Bone marrow (tissue), 2 donors: ENCODE measurements at regions not wholly inside any gene's neighbourhood (a gene's known extent, or its start where the extent isn't known, plus 50 kb on each side); places are given as distances from the start of the nearest gene placed in this dataset.
"Not testable (repeated sequence)": the region's sequence is repeated elsewhere in the genome, so short reads cannot be mapped to it uniquely, and the experiment has no call there.

Experiments used
- DNase-seq, 2 donors: peaks; one replicate each; lab custom pipeline; 2025; lab: John Stamatoyannopoulos, UW

DNA sequence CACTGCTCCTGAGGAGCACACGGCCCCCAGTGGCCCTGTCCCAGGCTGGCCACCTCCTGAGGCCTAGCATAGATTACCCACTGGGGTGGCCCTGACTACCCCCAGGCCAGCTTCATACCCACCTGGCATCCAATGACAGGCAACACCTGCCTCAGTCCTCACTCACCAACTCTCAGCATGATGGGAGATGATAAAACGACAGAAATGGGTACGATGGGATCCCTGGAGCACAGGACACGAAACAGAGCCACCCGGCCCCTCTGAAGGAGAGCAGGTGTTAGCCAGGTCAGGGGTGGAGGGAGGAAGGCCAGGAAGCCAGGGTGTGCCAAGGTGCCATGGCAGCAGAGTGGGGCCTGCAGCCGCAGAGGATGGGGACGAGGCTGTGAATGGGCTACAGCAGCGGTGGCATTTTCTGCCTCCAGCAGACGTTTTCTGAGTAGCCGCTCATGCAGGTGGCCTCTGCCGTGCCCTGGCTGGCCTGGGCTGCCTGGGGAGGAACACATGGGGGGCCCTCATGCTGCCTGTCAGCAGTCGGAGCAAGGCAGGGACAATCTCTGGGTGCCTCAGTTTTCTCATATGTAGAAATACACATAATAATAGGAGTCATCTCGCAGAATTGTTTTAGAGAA lies 50.2 kb upstream of the FGF3 start:
- no peak for DNase-seq

DNA sequence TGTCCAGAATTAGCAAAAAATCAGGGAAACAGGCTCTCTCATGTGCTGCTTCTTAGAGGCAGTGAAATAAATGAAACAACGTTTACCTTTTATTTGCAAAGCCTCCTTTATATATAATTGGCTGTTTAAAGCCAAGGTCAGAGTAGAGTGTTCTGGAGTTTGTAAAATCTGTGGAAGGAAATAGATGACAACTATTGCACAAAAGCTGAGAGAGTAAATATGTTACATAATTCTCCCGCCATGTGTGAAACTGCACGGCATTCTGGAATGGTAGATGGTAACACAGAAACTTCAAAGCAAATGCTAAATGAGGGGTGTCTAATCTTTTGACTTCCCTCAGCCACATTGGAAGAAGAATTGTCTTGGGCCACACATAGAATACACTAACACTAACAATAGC lies 51.5 kb upstream of the FGF3 start:
- DNase-seq: no peak

DNA sequence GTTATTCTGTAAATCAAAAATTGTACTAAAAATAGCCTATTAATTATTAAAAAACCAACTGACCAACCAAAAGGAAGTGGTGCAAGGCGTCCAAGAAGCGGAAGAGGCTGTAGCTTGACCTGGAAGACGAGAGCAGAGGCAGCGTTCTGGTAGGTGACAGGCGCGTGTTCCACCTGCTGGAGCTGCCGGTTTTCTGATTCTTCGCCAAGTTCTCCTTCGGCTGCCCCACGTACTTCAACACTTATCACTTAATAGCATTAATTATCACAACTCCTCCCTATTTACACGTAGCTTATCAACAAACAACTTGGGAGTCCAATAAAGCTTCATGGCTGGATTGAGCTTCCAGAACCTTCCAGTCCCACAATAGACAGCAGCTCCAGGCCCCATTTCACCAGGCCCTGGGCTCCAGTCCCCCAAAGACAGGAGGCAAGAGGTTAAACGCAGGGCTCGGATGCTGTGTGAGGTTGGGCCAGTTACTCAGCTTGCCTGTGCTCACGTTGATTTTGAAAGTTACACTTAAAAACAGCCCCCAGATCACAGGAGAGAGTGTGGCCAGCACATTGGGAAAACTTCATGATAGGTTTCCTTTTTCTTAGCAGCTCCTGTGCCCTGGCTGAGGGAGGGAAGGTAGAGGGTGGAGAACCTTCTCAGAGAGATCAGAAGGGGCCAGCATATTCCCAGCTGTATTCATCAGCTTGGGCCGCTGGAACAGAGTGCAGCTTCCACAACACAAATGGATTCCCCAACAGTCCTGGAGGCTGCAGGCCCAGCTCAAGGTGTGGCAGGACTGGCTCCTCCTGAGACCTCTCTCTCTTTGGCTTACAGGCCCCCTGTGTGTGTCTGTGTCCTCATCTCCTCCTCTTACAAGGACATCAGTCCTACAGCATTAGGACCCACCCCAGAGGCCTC lies 54.2 kb upstream of the FGF3 start:
- no peak for DNase-seq

DNA sequence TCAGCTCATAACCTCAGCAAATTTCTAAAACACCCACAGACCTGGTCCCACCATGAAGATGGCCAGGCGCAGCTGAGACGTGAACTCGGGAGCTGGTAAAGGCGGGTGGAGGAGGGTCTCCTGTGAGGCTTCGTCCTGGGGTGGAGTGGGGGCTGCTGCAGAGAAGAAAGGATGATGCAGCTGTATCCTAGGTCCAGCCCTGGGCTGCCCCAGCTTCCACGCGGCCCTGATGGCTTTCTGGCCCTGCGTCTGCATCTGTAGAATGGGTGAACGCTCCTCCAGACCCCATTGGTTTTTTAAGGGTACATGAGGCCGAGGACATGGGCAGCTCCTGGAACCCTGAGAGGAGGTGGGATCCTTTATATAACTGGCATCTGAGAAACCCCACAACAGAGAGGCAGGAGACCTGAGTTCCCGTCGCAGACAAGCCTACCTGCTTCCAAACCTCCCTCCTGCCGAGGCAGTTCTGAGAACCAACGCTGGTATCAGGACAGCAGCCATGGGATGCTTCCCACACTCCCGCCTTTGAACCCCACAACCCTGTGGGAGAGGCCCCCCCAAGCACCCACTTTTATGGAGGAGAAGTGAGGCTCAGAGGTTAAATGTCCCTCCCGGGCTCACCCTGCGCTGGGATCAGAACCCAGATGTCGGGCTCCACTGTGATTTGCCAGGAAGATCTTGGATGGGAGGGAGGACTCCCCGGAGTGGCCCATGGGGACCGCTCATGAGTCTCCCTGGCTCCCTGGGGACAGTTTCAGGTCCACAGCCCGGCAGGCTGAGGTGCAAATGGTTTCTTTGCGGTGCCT lies 55.2 kb upstream of the FGF3 start:
- no peak for DNase-seq

DNA sequence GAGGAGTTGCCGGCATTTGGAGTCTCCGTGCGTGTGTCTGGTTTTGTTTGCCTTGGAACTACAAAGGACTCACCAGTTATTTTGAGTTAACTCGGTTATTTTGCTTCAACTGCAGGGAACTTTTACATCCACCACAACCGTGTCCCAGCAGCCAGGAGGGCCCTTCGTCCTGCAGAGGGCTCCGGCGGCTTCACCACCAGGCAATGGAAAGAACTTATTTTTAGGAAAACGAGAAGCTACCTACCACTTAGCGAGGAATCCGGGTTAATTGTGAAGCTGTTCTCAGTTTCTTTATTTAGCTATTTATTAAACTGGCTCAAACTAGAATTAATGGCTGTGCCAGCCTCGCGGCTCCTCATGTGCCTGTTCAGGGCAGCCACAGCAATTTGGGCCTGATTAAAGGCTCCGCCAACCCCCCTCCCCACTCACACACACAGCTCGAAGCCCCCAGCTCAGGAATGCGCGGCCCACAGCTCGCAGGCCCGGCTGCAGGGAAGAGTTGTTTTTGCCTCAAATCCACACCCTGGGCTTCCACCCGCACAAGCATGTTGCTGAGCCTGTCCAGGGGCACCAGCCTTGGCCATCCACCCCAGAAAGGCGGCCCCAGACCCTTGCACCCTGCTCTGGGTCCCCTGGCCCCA lies 55.9 kb upstream of the FGF3 start:
- no peak for DNase-seq

DNA sequence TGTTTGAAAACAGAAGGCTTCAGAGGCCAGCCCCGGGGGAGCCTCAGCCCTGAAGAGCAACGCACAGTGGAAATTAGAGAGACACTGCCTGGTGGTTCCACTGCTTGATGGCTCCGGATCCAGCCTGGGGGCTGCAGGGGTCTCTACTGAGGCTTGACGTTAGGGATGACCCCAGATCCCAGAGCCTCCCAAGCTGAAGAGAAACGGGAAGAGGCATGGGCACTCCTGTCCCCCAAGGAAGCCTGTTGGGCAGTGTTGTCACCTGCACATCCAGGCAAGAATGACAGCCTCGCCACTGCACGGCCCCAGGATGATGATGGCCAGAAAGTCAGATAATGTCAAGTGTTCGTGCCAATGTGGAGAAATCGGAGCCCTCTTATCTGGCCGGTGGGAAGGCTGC lies 56.8 kb upstream of the FGF3 start:
- DNase-seq: no peak

DNA sequence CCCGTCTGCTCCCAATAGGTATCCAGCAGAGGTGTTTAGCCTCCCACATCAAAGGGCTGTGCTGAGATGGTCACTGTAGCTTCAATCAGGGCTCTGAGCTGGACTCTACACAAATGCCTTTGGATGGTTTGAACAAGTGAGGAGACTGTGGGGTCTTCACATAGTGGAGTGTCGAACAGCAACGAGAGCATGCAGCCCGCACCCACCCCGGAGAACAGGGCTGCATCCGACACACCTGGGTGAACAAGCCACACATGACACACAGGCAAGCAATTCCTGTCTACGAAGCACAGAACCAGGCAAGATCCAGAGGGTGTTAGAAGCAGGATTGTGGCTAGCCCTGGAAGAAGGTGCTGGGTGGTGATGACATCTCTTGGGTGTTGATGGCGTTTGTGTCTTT lies 58.0 kb upstream of the FGF3 start:
- DNase-seq: no peak

DNA sequence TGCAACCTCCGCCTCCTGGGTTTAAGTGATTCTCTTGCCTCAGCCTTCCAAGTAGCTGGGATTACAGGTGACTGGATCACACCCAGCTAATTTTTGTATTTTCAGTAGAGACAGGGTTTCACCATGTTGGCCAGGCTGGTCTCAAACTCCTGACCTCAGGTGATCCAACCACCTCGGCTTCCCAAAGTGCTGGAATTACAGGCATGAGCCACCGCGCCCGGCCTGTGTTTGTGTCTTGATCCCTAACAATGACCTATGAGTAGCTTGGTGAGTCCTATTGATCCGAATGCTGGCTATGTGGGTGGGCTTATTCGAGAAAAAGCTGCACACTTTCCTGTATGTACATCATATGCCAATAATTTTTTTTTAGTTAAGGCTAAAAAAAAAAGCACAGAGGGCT lies 58.5 kb upstream of the FGF3 start:
- DNase-seq: not testable (repeated sequence)

DNA sequence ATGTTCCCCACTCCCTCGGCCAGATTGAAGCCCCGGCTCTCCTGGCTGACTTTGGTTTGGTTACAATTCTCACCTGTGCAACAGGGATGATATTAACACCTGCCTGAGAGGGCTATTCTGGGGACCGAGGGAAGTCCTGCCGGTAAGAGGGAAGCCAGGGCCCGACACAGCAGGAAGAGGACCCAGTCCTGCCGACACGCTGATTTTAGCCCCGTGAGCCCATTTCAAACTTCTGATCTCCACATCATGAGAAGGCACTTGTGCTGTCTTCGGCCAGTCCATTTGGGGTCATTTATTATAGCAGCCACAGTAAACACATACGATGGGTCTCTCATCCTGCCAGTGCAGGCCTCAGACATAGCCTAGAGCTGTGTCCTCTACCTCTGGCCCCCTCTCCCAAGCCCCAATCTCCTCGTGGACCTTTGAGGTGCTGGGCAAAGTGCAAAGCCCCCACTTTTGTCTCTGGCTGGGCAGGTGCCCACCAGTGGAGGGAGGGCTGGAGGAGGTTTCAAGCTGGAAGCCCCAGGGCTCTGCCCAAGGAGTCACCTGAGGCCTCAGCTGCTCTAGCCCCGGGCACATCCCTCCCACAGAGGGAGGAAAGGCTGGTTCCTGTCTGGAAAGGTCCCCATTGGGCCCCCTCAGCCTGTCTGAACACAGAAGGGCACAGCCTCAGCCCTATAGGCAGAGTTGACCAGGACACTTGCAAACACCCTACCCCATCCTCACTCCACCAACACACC lies 59.1 kb upstream of the FGF3 start:
- DNase-seq: no peak

DNA sequence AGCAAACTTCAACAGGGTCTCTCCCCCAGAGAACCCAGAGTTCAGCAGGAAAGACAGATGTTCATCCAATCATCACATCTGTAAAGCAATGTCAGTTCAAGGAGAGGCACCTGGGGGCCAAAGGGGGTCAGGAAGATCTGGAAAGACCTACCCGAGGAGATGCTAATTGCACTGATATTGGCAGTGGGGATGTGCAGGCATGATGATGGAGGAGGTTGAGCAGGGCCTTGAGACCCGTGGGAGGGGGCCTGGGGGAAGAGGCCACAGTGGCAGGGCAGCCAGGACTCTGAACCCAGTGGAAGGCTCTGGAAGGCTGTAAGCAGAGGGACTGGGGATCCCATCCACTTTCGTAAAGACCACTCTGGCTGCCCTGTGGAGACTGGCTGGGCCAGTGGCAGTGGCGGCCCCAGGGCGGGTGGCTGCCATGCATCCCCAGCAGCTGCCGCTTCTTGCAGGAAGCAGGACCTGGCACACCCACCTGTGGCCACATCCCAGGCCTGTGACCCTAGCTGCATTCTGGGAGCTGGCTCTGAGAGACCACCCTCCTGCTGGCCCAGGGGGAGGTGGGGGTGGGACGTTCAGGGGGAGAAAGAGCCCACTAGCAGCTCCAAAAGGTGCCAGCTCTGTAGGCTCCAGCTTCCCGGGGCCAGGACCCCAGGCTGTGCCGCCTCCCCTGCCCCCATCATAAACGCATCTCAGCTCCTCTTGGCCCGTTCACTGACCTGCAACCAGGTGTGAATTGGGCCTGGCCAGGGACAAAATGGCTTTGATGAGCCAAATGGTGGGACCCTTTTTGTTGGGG lies 59.9 kb upstream of the FGF3 start:
- DNase-seq: no peak

DNA sequence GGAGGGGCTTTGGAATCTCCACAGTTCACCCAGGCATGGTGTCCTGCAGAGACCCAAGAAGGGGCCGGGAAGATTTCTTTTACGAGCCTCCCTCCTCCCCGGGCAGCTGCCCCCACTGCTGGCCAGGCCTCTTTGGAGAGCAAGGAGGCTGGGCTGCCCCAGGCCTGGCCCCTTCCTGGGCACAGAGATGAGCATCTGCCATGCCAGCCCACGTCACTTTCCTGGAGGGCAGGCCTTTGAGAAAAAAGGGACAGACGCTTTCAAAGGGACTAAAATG lies 60.5 kb upstream of the FGF3 start:
- no peak for DNase-seq

DNA sequence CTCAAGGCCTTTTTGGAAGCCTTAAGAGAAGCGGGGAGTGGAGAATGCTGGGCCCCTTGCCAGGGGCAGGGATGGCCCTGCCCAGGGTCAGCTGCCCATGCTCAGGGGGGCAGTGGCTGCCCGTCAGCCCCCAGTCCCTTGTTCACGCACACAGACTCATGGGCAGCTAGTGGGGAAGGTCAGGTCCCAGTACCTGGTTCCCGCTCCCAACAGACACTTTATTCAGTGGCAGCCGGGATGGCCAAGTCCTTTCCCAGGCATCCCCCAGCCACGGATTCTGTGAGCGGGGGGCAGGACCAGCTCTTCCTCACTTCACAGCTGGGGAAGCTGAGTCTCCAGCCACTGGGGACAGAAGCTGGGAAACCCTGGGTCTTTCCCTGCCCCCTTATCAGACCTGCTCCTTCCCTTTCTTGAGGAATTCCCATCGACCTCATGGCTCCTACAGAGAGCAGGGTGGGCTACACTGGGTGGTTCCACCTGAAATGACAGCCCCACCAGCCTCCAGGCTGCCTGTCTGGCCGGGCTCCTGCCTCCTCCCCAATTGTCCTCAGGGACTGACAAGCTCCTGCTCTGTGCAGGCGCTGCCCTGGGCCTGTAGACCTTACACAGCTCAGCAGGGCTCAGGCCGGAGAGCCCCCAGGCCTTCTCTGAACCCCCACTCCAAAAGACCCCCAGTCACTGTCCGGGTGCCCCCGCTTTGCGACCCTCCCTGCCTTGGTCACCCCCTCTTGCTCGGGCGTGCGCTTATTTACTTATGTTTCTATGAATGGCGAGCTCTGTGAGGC lies 61.0 kb upstream of the FGF3 start:
- DNase-seq: no peak

DNA sequence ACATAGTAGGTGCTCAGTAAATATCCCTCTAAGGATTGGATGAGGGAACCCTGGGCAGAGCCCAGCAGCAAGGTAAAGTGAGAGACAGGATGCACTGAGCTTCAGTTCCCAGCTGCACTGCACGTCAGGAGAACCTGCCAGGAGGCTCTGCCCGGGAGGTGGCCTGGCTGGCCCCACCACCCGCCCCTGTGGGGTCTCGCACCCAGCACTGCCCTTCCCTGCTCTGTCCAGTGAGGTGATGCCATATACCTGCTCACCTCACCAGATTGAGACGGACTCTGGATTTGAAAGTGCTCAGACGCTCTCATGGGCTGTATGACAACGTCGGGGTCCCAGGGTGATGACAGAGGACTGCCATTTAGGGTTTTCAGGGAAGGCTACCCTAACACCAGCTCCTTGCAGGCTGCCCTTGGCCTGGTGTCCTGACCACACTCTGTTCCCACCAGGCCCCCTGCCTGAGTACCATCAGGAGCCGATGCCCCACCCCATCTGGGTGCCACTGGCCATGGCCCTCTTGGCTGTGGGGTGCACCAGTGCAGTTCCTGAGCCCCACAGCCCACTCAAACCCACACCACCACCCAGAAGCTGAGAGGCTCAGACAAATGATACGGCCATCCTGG lies 61.7 kb upstream of the FGF3 start:
- no peak for DNase-seq

DNA sequence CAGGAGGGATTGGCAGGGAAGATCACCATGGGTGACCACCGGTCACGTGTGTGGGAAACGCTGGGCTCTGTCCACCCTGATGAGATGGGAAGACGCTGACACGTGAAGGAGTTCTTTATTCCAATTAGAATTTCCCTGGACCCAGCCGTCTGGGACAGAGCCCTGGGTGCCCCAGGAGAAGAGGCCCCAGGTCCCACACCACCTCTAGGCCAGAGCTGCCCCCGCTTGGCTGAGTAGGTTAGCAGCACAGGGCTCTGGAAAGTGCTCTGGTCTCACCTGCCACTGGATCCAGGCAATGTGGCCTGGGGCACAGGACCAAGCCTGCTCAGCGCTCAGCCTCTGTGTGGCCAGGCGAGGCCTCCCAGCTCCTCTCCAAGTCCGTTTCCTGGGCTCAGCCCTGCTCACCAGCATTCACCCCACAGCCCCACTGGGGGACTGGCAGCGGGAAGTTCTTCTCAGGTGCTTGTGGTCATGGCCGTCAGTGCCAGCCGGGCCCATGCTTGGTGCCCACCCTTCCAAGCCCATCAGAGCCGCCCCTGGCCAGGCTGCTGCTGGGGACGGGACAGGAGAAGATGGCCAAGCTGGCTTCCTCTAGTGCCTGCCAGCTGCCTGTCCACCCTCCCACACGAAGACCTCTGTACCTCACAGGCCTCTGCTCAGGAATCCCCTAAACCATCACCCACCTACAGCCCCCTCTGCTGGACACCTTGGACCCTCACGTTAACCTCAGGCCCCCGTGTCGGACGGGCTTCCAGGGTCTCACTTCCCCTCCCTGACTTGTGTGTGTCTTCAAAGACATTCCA lies 62.5 kb upstream of the FGF3 start:
- no peak for DNase-seq

DNA sequence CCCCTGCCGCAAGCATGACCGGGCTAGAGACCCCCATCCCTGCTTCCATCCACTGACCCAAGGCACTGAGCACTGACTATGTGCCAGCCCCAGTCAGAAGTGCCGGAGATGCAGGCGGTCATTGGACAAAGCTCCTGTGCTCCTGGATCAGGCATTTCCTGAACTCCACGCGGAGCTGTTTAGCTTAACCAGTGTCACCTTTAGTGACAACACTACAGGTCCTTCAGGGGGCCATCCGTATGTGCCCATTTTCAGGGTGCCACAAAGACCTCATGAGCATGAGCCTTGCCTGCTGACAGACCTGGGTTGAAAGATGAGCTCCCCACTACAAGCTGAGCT lies 63.0 kb upstream of the FGF3 start:
- DNase-seq: no peak

DNA sequence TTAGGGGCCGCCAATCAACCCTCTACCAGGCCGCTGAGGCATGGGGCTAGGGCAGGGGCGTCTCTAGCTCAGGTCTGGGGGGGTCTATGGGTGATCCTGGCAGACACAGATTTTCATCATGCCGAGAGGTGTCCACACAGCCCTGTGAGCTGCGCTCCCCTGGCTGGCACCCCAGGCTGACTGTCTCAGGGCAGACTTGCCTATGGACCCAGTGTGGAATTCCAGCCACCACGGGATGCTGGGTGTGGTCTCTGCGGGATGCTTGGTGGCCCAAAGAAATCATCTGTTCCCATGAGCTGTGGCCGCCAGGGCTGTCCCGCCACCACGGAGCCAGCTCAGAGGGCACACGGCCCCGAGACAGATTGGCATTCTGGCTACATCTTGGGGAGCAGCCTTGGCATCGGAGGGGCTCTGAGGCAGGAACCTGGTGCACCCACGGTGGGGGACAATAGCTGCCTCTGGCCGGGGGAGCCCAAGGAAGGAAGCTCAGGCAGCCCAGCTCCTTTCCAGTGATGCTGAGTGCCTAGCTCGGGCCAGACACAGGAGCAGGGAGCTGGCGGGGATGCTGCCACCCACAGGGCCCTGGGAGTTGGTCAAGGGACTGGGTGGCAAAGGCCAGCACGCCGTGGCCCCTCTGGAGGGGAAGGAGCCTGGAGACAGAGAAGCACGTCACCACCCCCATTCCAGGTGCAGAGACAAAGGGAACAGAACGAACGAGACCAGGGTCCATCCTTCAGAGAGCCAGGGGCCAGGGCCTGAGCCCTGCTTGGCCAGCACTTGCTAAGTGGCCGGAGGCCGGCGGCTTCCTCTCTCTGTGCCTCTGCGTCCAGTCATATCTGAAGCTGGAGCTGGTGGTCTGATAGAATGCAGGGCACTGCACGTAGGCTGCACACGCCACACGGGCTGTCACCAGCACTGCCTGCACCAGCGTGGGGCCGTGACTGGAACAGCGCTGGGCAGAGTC lies 64.4 kb upstream of the FGF3 start:
- DNase-seq: no peak

DNA sequence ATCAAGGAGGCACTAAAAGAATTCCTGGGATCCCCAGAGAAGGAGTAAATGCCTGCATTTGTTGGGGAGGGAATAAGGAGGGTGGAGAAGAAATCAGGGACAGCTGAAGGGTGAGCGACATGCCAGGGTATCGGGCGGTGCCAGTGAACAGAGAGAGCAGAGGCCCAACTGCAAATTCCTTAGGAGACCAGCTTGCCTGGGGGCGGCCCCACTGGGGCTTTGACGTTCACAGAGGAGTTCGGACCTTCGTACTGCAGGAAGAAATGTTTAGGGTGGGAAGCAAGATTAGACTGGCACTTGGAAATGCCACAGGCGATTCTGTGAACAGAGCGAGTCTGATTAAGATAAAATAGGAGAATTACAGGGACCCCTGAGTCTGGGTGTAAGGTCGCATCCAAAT lies 65.1 kb upstream of the FGF3 start:
- no peak for DNase-seq

DNA sequence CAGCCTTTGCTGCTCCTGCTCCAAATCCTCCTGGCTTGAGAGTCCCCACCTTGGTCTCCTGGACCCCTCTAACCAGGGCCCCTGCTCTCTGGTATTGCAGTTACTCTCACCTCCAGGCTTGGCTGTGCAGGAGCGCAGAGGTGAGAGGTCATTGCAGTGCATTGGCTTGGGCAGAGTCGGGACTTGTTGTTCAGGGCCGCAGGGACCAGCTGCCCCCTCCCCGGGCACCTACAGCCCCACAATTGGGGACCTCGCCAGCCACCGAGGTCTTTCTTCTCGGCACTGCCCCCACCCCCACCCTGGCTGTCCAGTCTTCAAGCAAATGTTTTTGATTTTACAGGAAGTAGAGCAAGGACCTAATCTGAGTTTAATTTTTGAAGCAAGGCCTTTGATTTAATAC lies 65.5 kb upstream of the FGF3 start:
- no peak for DNase-seq
